ENCODE measurements at regions not wholly inside any gene's neighbourhood (a gene's known extent, or its start where the extent isn't known, plus 50 kb on each side); places are given as distances from the start of the nearest gene placed in this dataset.

DNA sequence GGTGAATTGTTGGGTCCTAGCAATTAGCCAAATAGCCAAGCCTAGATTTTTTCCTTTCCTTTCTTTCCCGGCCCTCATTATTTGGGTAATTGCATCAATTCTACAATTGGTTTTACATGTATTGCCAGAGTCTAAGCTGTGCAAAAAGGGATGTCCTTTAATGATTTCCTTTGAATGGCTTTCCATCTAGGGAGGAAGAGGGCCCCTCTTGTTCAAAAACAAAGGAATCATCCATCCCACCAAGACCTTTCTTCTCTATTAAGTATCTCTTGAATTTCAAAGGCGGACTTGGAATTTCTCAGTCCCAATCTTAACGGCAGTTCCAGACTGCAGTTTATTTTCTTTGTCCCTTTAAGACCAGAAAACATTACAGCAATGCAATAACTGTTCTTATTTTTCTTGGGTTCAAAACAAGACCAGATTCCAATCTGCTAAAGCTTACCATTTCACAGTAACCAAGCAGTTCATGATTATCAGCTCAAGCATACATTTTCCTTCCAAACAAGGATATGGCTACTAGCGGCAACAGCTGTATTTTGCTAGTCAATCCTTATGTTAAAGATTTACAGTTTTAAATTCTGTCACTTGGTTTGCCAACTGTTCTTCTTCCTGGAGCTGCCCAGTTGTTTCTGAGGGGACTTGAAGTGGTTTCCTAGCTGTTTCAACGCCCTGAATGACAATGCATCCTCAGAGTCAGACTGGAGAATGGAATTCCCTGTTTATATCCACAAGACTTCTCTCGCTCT is 91.4 kb upstream of the LRIG1 start:
- no peak for TF ChIP-seq Cebpa-rat (IDR thresholded peaks at IDR 0.05)
- Histone ChIP-seq H3K27ac (no peak overlapping the region), H3K27me3 (peaks cover 4% of the 10 kb centered on the region; the same call in 1 of the 2 replicates), H3K4me2 (no peak overlapping the region), H3K36me3 (no peaks in the 10 kb centered on the region), H3K9me3 (no peaks in the 10 kb centered on the region), H3K4me1 (no peaks in the 10 kb centered on the region), H3K4me3 (no peak overlapping the region), H3K9ac (no peak overlapping the region), H4K20me1 (no peaks in the 10 kb centered on the region)

DNA sequence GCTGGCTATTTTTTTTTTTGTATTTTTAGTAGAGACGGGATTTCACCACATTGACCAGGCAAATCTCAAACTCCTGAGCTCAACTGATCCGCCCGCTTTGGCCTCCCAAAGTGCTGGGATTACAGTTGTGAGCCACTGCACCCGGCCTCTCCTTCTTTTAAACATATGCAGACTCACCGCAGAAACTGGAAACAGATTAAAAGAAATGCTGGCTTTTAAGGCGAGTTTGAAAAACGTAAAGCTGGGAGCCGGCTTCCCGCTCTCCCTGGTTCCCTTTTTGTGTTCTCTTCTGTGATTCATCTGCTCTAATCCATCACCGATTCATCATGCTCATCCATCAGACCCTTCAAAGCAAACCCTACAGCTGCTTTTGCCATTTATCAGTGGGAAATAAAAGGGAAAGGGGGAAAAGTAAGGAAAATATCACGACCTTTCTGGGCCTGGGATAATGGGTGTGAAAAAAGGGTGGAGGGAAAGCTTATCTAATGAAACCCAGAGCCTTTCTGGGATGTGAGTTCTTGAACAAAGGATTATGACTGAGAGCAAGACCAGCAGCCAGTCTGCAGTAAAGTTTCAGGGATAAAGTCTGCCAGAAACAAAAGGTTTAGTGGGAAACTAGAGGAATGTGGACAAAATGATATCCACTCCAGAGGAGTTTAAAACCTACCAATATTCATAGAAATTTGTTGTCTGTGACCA is 92.3 kb upstream of the LRIG1 start:
- H3K36me3 ChIP-seq = no peaks in the 10 kb centered on the region
- no peak overlapping the region for H3K4me2 ChIP-seq
- H3K9me3 ChIP-seq = no peaks in the 10 kb centered on the region
- H3K27ac ChIP-seq = no peak overlapping the region
- no peak overlapping the region for H3K4me3 ChIP-seq
- no peak for TF ChIP-seq Cebpa-rat (IDR thresholded peaks at IDR 0.05)
- H3K9ac ChIP-seq = no peak overlapping the region
- H3K4me1 ChIP-seq = no peaks in the 10 kb centered on the region
- no peaks in the 10 kb centered on the region for H4K20me1 ChIP-seq
- H3K27me3 ChIP-seq = 0 out of 2 replicates have a peak, but pooled peaks cover 4% of the 10 kb centered on the region

DNA sequence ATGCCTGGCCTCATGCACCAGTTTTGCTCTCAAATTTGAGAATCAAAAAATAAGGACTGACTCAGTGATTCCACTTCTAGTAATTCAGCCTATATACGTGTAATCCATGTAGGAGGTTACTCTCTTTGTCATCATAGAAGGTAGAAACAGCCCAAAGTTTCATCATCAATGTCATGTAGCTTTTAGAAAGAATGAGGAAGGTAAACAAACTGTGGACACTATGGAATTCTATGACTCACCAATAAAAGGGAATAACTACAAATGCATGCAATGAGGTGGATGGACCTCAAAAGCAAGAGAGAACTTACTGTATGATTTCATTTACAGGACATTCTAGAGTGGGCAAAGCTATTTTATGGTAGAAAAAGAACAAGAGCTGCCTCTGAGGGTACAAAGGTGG is 93.2 kb upstream of the LRIG1 start:
- no peak overlapping the region for H3K4me2 ChIP-seq
- H4K20me1 ChIP-seq = no peaks in the 10 kb centered on the region
- no peak overlapping the region for H3K27ac ChIP-seq
- no peak overlapping the region for H3K9ac ChIP-seq
- no peak overlapping the region for H3K4me3 ChIP-seq
- H3K36me3 ChIP-seq = no peaks in the 10 kb centered on the region
- no peaks in the 10 kb centered on the region for H3K4me1 ChIP-seq
- H3K9me3 ChIP-seq = no peaks in the 10 kb centered on the region
- TF ChIP-seq Cebpa-rat (IDR thresholded peaks at IDR 0.05) = no peak
- H3K27me3 ChIP-seq = no peaks in the 10 kb centered on the region

DNA sequence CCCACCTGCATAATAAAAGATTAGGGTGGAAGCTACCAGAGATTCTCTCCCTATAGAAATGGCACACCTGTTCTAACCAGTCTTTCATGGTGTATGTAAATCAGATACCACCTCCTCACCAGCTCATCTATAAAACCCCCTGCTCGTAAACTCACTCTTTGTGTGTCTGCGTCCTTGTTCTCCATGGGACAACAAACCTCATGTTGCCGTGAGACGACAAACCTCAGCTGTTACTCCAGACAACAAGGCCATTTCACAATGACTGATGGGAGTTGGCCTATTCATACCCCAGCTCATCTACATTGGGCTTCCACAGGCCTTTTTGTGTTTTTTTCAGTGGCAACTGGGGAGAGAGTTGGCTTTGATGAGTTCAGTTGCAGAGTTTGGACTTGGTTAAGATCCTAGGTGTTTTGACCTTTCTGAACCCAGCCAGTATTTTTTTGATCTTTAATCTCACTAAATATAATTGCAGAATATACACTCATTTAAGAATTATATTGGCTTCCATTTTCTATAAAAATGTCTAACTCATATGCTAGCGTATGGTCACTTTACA is 96.6 kb upstream of the LRIG1 start:
- Histone ChIP-seq H3K9me3 (no peaks in the 10 kb centered on the region), H3K4me3 (no peak overlapping the region), H3K9ac (no peak overlapping the region), H3K4me1 (no peaks in the 10 kb centered on the region), H3K27me3 (no peaks in the 10 kb centered on the region), H3K27ac (no peak overlapping the region), H3K36me3 (no peaks in the 10 kb centered on the region), H4K20me1 (no peaks in the 10 kb centered on the region), H3K4me2 (no peak overlapping the region)
- no peak for TF ChIP-seq Cebpa-rat (IDR thresholded peaks at IDR 0.05)

DNA sequence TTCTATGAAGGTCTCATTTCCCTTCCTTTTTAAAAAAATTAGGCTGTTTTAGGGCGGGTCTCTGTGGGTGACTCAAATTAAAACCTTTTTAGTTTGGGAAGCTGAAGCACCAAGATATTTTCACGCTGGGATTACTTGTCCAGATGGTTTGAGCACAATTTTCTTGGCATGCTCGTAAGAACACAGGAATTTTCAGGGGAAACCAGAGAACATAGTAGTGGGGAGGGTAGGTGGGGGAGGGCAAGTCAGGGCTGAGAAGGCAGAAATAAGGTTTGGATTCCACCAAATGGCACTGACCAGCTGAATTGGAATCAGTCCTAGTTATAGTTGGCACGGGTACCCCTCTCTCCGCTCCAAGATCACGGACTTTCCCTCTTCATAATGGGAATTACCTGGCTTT is 97.3 kb upstream of the LRIG1 start:
- Histone ChIP-seq H3K9ac (no peak overlapping the region), H3K27ac (no peak overlapping the region), H3K9me3 (no peaks in the 10 kb centered on the region), H3K36me3 (no peaks in the 10 kb centered on the region), H4K20me1 (no peaks in the 10 kb centered on the region), H3K4me3 (no peak overlapping the region), H3K27me3 (no peaks in the 10 kb centered on the region), H3K4me2 (no peak overlapping the region), H3K4me1 (peaks cover 3% of the 10 kb centered on the region; the same call in 1 of the 2 replicates)
- TF ChIP-seq Cebpa-rat (IDR thresholded peaks at IDR 0.05) = no peak

DNA sequence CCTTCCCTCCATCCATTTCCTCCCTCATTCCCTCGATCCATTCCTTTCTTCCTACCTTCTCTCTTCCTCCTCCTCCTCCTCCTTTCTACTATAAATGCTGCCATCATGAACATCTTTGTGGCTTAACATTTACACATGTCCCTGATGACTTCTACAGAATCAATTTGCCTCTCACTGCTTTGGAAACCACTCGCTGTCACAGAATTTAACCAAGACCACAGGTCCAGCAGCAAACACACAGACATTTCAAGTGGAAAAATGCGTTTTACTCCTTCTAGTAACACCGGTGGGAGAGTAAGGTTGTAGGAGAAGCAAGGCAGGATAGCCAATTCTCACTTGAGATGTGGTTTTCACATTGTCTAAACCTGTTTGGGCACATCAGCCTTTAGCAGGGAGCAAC is 101.4 kb upstream of the LRIG1 start:
- Histone ChIP-seq H3K27ac (no peak overlapping the region), H3K9me3 (no peaks in the 10 kb centered on the region), H3K9ac (no peak overlapping the region), H3K4me1 (peaks cover 6% of the 10 kb centered on the region; the same call in 1 of the 2 replicates), H3K36me3 (no peaks in the 10 kb centered on the region), H3K4me2 (no peak overlapping the region), H4K20me1 (no peaks in the 10 kb centered on the region), H3K27me3 (no peaks in the 10 kb centered on the region), H3K4me3 (no peak overlapping the region)
- no peak for TF ChIP-seq Cebpa-rat (IDR thresholded peaks at IDR 0.05)

DNA sequence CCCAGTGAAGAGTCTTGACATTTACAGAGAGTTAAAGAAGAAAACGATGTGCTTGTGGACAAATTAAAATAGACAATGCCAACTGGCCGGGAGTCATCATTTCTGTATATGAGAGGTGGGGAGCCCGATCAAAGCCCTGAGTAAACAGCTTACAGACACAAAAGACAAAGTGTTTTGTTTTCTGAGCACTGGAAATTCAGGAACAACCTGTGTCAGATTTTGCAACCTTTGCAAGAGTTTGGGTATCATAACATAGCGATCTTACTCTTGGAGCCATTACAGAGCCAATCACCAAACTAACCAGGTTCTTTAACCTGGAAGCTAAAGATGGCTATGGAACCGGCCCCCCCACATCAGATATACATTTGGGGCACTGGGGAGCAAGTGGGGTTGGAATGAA is 101.9 kb upstream of the LRIG1 start:
- no peaks in the 10 kb centered on the region for H3K36me3 ChIP-seq
- H3K27me3 ChIP-seq = no peaks in the 10 kb centered on the region
- no peak for TF ChIP-seq Cebpa-rat (IDR thresholded peaks at IDR 0.05)
- H3K4me2 ChIP-seq = no peak overlapping the region
- no peak overlapping the region for H3K4me3 ChIP-seq
- H3K27ac ChIP-seq = no peak overlapping the region
- H3K9me3 ChIP-seq = no peaks in the 10 kb centered on the region
- H3K9ac ChIP-seq = no peak overlapping the region
- no peaks in the 10 kb centered on the region for H4K20me1 ChIP-seq
- peaks cover 6% of the 10 kb centered on the region; the same call in 1 of the 2 replicates for H3K4me1 ChIP-seq

DNA sequence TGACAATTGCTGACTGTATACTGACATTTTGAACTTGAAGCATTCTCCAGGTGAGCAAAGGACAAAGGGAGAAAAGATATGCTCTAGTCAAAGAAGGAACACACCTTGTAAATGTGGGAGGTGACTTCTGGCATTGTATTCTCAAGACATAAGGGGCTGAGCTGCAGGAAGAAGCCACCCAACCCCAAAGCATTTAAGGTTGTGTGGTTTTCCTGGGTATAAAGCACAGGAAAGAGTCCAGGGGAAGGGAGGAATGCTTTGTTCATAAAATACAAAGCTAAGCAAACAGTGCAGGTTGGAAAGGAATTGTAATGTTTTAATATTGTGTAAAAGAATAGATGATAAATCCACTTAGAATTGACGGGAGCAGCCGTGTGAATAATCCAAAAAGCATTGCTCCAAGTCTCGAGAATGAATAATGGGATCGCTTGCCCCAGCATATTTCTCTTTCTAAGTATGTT is 102.4 kb upstream of the LRIG1 start:
- Histone ChIP-seq H3K4me3 (no peak overlapping the region), H3K27ac (no peak overlapping the region), H3K36me3 (no peaks in the 10 kb centered on the region), H3K9ac (no peak overlapping the region), H3K27me3 (no peaks in the 10 kb centered on the region), H3K4me1 (peaks cover 6% of the 10 kb centered on the region; the same call in 1 of the 2 replicates), H3K9me3 (no peaks in the 10 kb centered on the region), H3K4me2 (no peak overlapping the region), H4K20me1 (no peaks in the 10 kb centered on the region)
- TF ChIP-seq Cebpa-rat (IDR thresholded peaks at IDR 0.05) = no peak

DNA sequence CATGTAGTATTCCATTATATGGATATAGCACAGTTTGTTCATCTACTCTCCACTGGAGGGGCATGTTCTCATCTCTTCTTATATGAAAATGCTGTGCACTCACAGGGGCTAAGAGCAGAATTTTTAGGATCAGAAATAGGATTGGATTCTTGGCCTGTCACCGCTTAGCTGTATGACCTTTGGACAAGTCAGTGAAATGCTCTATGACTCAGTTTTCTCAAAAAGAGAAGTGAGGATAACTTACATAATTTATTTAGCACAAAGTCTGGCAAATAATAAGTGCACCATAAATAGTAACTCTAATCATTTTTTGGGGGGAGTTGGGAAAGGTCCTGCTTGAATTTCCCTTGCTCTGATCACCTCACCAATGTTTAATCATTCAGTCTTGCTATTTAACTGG is 103.7 kb upstream of the LRIG1 start:
- Histone ChIP-seq H3K9me3 (no peaks in the 10 kb centered on the region), H3K27ac (no peak overlapping the region), H3K27me3 (no peaks in the 10 kb centered on the region), H3K4me3 (no peak overlapping the region), H4K20me1 (no peaks in the 10 kb centered on the region), H3K9ac (no peak overlapping the region), H3K36me3 (no peaks in the 10 kb centered on the region), H3K4me2 (no peak overlapping the region), H3K4me1 (peaks cover 6% of the 10 kb centered on the region; the same call in 1 of the 2 replicates)
- TF ChIP-seq Cebpa-rat (IDR thresholded peaks at IDR 0.05) = no peak

DNA sequence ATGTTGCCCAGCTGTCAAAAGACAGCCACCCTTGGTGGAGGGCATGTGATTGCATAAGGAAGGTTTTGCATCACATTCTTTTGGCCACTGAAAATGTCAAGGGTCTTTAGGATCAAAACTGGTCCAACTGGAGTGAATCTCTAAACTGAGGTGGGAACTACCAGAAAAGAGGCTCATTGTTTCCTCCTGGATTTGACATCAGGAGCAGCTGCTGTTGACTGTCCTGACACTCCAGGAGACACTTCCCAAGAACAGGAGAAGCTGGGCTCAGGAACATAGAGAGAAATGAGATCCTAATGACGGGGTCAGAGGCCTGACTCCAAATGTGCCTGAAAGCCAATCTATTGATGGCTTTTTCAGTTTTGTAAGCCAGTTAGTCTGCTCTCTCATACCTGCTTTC is 105.3 kb upstream of the LRIG1 start:
- Histone ChIP-seq H3K27ac (no peak overlapping the region), H3K36me3 (no peaks in the 10 kb centered on the region), H3K4me2 (no peak overlapping the region), H4K20me1 (no peaks in the 10 kb centered on the region), H3K4me1 (peaks cover 6% of the 10 kb centered on the region; the same call in 1 of the 2 replicates), H3K27me3 (no peaks in the 10 kb centered on the region), H3K4me3 (no peak overlapping the region), H3K9me3 (no peaks in the 10 kb centered on the region), H3K9ac (no peak overlapping the region)
- TF ChIP-seq Cebpa-rat (IDR thresholded peaks at IDR 0.05) = no peak
